ENCODE measurements at regions not wholly inside any gene's neighbourhood (a gene's known extent, or its start where the extent isn't known, plus 50 kb on each side); places are given as distances from the start of the nearest gene placed in this dataset.
A peak's percentile ranks its signal among the peaks of the same experiment; 100 is the strongest.

- DNase-seq (ENCODE audit: low read depth) (peak; percentile 63), FAIRE-seq (peak; percentile 50)
- Histone ChIP-seq H3K27me3 (ENCODE audit: control insufficient read depth, insufficient read depth, low read length) (no peaks in the 10 kb centered on the region), H3K4me3 (ENCODE audit: low read depth, low read length) (no peak overlapping the region), H3K36me3 (ENCODE audit: control insufficient read depth, insufficient read depth, low read length) (no peaks in the 10 kb centered on the region)
- TF ChIP-seq, protein P1, sequence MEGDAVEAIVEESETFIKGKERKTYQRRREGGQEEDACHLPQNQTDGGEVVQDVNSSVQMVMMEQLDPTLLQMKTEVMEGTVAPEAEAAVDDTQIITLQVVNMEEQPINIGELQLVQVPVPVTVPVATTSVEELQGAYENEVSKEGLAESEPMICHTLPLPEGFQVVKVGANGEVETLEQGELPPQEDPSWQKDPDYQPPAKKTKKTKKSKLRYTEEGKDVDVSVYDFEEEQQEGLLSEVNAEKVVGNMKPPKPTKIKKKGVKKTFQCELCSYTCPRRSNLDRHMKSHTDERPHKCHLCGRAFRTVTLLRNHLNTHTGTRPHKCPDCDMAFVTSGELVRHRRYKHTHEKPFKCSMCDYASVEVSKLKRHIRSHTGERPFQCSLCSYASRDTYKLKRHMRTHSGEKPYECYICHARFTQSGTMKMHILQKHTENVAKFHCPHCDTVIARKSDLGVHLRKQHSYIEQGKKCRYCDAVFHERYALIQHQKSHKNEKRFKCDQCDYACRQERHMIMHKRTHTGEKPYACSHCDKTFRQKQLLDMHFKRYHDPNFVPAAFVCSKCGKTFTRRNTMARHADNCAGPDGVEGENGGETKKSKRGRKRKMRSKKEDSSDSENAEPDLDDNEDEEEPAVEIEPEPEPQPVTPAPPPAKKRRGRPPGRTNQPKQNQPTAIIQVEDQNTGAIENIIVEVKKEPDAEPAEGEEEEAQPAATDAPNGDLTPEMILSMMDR (IDR thresholded peaks at IDR 0.05; ENCODE audit: insufficient read depth, low read length, severe bottlenecking): peak; percentile 66
Observed at GRCh38 chr14:22314183-22314820, 274.7 kb downstream of the DAD1 start.

DNA sequence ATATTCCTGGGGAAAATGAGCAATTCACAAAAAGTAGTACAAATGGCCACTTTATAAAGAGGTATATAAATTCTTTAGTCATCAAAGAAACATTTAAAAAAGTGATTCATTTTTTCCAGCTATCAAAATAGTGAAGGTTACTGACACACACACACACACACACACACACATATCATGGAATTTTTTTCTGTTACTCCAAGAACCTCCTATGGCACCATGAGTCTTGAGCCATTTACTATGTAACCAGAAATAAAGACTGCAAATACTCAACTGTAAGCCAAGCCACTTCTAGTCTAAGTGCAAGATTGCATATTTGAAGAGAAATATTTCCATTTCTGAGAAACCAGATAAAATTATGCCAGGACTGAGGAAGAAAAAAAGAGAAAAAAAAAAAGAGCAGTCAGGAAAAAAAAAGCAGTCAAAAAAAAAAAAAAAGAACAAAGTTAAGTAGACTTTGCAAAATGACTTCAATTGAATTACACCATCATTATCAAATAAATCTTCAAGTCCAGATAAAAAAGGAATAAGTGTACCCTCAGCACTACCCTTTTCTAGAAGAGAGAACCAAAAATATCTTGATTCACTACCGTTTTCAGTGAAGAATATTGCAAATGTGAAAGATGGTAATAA is 275.7 kb downstream of the DAD1 start:
- FAIRE-seq (no peak), DNase-seq (ENCODE audit: low read depth) (no peak)
- Histone ChIP-seq H3K36me3 (ENCODE audit: control insufficient read depth, insufficient read depth, low read length) (no peaks in the 10 kb centered on the region), H3K4me3 (ENCODE audit: low read depth, low read length) (no peak overlapping the region), H3K27me3 (ENCODE audit: control insufficient read depth, insufficient read depth, low read length) (no peaks in the 10 kb centered on the region)
- TF ChIP-seq, protein P1 (IDR thresholded peaks at IDR 0.05; ENCODE audit: insufficient read depth, low read length, severe bottlenecking): no peak

DNA sequence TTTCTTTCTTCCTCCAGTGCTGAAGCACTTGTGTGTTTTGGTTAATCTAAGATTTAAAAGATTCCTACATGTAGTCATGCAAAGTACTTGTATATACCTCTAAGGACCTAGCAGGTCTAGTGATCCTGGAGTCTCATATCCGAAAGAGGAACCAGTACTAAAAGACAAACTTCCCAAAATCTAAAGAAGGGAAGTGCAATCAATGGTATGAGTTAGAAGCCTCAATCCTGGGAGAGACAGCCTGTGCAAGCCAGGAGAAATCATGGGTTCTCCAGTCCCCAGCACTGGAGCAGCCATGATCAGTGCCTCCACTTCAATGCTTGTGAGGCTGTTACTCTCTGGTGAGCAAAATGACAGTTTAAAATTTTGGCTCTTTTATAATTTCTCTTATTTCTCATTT is 277.4 kb downstream of the DAD1 start:
- no peak for FAIRE-seq
- Histone ChIP-seq H3K27me3 (ENCODE audit: control insufficient read depth, insufficient read depth, low read length) (no peaks in the 10 kb centered on the region), H3K36me3 (ENCODE audit: control insufficient read depth, insufficient read depth, low read length) (no peaks in the 10 kb centered on the region), H3K4me3 (ENCODE audit: low read depth, low read length) (no peak overlapping the region)
- DNase-seq (ENCODE audit: low read depth): no peak
- TF ChIP-seq, protein P1 (IDR thresholded peaks at IDR 0.05; ENCODE audit: insufficient read depth, low read length, severe bottlenecking): no peak

DNA sequence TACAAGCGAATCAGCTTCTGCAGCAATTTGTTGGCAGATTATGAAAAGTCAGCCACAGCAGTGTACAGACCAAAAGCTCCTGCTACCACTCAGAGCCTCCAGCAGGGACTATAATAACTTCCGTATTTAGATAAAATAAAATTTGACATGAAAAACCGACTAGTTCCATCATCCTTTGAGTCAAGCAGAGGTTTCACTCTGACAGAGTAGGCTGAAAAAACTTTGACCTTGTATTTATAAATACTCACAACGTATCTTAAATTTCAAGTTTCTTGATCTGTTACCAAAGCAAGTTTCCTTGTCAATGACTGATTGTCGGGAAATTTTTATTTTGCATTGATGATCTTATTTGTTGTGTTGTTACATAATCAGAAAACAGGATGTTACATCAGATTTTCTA is 283.4 kb downstream of the DAD1 start:
- Histone ChIP-seq H3K27me3 (ENCODE audit: control insufficient read depth, insufficient read depth, low read length) (no peaks in the 10 kb centered on the region), H3K4me3 (ENCODE audit: low read depth, low read length) (no peak overlapping the region), H3K36me3 (ENCODE audit: control insufficient read depth, insufficient read depth, low read length) (no peaks in the 10 kb centered on the region)
- FAIRE-seq (no peak), DNase-seq (ENCODE audit: low read depth) (no peak)
- TF ChIP-seq, protein P1 (IDR thresholded peaks at IDR 0.05; ENCODE audit: insufficient read depth, low read length, severe bottlenecking): no peak

DNA sequence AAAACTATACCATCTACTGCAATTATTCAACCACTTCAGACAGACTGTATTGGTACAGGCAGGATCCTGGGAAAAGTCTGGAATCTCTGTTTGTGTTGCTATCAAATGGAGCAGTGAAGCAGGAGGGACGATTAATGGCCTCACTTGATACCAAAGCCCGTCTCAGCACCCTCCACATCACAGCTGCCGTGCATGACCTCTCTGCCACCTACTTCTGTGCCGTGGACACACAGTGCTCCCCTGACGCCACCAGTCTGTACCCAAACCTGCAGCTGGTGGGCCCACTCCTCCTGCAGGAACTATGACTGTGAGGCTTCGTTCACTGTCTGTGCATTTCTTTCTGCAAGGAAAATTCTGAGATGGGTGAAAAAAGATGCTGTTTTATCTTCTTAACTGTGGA is 284.7 kb downstream of the DAD1 start:
- no peaks in the 10 kb centered on the region for H3K27me3 ChIP-seq (ENCODE audit: control insufficient read depth, insufficient read depth, low read length)
- H3K4me3 ChIP-seq (ENCODE audit: low read depth, low read length): no peak overlapping the region
- TF ChIP-seq, protein P1 (IDR thresholded peaks at IDR 0.05; ENCODE audit: insufficient read depth, low read length, severe bottlenecking): no peak
- DNase-seq (ENCODE audit: low read depth) (no peak), FAIRE-seq (peak; percentile 13)
- no peaks in the 10 kb centered on the region for H3K36me3 ChIP-seq (ENCODE audit: control insufficient read depth, insufficient read depth, low read length)
